Right cardiac atrium (tissue), 5 donors: ENCODE measurements at regions not wholly inside any gene's neighbourhood (a gene's known extent, or its start where the extent isn't known, plus 50 kb on each side); places are given as distances from the start of the nearest gene placed in this dataset.

ENCODE experiments used
- ATAC-seq, 2 donors: fragments of 200-7000 bp; cut with Tn5 transposase; one replicate each; pipeline versions ENCODE4 v1.8.0 to v1.9.1; 2020; ENCODE audit warnings: moderate library complexity in 2 of 2, mild to moderate bottlenecking in 1 of 2
- DNase-seq, 3 donors: peaks; one replicate each; pipeline ENCODE4 v3.0.0-alpha.2; 2020
- H3K27ac ChIP-seq: one replicate; pipeline ENCODE4 v1.5.1; 2013; ENCODE audit warnings: mild to moderate bottlenecking, low read length, control low read depth, moderate library complexity
- H3K27me3 ChIP-seq: one replicate; pipeline ENCODE4 v1.6.1; 2013; ENCODE audit not compliant: control insufficient read depth, insufficient read depth
- H3K4me1 ChIP-seq: one replicate; pipeline ENCODE4 v1.6.1; 2013; ENCODE audit warnings: low read length; ENCODE audit not compliant: control insufficient read depth, insufficient read depth
- H3K4me3 ChIP-seq: one replicate; pipeline ENCODE4 v1.5.1; 2013; ENCODE audit warnings: low read length, control low read depth
- H3K9me3 ChIP-seq: one replicate; pipeline ENCODE4 v1.6.1; 2013; ENCODE audit warnings: low read length; ENCODE audit not compliant: control insufficient read depth
- whole genome bisulfite sequencing: extraction: QIAGEN DNeasy Blood & Tissue Kit; methylation state at CpG from one replicate; pipeline ENCODE4 v1.1.7; 2013; 5-methylcytosine and 5-hydroxymethylcytosine counted together
- intact Hi-C, 4 donors: fragments of 100-400 bp; cut with DNase I; formaldehyde crosslinking; loops; one replicate each; pipeline versions ENCODE4 v1.11.0 to v1.14.0; 2022 to 2023
- donor health status: healthy with polysubstance abuse.
- donor health status: DM: no; HTN: yes; CAD: no.
- donor health status: DM: no; HTN: no; CAD: no.
- donor health status: DM: no; HTN: yes; CAD: no; lungs with severe emphysema.
- donor health status: DM: yes; HTN: yes; CAD: no.

DNA sequence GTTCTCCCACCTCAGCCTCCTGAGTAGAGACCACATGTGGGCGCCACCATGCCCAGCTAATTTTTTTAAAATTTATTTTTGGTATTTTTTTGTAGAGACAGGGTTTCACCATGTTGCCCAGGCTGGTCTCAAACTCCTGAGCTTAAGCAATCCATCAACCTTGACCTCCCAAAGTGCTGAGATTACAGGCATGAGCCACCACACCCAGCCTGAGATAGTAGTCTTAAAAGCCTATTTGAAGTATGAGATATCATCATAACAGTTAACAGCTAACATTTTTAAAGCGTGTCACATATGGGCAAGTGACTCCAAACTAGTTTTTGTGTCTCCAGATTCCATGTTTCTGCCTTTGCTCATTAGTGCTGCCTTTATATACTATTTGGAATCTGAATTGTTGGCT, 74.6 kb upstream of the WSCD2 start:
- 84% methylated on average over 2 of the region's 2 CpGs for WGBS
- intact Hi-C loops: no loop called here
- Histone ChIP-seq H3K4me1 (no peaks in the 10 kb centered on the region), H3K9me3 (no peaks in the 10 kb centered on the region), H3K27me3 (peaks cover 4% of the 10 kb centered on the region), H3K27ac (no peak overlapping the region), H3K4me3 (no peak overlapping the region)
- ATAC-seq: no peak
- DNase-seq: no peak

GRCh38 chr12:108055141-108055540, 73.9 kb upstream of the WSCD2 start:
- ATAC-seq: no peak
- intact Hi-C loops: no loop called here
- Histone ChIP-seq H3K27me3 (peaks cover 4% of the 10 kb centered on the region), H3K4me3 (no peak overlapping the region), H3K9me3 (no peaks in the 10 kb centered on the region), H3K27ac (no peak overlapping the region), H3K4me1 (no peaks in the 10 kb centered on the region)
- WGBS: 50% methylated on average over 3 of the region's 3 CpGs
- DNase-seq: no peak

DNA sequence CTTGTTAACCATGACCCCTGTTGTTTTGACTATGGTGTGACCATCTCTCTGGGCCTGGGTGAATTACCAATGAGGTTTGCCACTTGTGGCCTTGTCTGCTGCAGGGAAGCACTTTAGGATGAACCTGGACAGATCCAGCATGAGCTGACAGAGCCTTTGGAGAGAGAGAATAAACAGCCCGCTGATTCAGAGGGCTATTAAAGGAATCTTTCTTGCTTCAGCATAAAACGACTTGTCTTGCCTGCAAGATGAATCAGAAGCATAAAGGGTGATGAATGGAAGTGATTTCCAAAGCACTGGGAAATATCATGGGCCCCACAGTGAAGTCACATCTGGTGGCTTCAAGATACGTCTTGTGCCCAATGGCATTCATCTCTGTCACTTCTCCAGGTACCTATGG, 69.0 kb upstream of the WSCD2 start:
- 56% methylated on average over 3 of the region's 3 CpGs for WGBS
- Histone ChIP-seq H3K27me3 (peaks cover 4% of the 10 kb centered on the region), H3K9me3 (no peaks in the 10 kb centered on the region), H3K4me1 (no peaks in the 10 kb centered on the region), H3K27ac (no peak overlapping the region), H3K4me3 (no peak overlapping the region)
- no peak for ATAC-seq
- no peak for DNase-seq
- intact Hi-C loops: no loop called here

GRCh38 chr12:108060903-108061302, 68.2 kb upstream of the WSCD2 start:
- H3K27ac ChIP-seq: no peak overlapping the region
- 66% methylated on average over 1 of the region's 1 CpG for WGBS
- DNase-seq (no peak), ATAC-seq (no peak)
- H3K27me3 ChIP-seq: peaks cover 4% of the 10 kb centered on the region
- H3K9me3 ChIP-seq: no peaks in the 10 kb centered on the region
- H3K4me3 ChIP-seq: no peak overlapping the region
- intact Hi-C loops: no loop called here
- H3K4me1 ChIP-seq: no peaks in the 10 kb centered on the region

DNA sequence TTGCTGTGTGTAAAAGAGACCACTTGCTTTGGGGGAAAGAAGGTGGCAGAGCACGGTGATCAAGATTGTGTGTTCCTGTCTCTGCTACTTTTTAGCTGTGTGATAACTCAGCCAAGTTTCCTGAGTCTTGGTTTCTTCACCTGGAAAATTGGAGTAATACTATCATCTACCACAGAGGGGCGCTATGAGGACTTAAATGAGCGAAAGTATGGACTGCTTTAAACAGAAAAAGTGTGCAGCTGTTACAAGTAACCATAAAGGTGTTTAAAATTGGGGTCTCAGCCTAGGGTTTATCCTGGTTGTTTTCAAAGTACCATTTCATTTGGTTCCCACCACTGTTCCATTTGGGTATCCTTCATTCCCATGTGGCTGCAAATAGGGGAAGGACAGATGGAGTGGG, 65.9 kb upstream of the WSCD2 start:
- no peaks in the 10 kb centered on the region for H3K27me3 ChIP-seq
- no peaks in the 10 kb centered on the region for H3K9me3 ChIP-seq
- ATAC-seq (no peak), DNase-seq (no peak)
- no peaks in the 10 kb centered on the region for H3K4me1 ChIP-seq
- WGBS: 7% methylated on average over 3 of the region's 3 CpGs
- H3K4me3 ChIP-seq: no peak overlapping the region
- H3K27ac ChIP-seq: no peak overlapping the region
- intact Hi-C loops: no loop called here

DNA sequence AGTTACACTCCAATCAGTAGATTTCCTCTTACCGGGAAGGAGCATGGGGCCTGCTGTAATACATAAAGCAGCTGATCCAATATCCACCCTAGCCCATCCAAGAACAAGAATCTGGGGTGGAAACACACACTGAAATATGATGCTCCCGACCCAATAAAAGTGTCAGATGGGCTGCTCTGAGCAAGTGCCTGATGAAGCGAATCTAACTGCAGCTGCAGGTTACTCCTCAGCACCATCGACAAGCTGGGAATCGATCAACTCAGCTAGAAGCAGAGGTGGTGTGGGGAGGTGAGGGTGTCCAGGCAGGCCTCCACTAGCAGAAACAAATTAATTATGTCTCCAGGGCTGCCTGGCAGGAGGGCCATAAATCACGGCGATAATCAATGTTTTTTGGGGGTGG, 64.0 kb upstream of the WSCD2 start:
- no peak overlapping the region for H3K4me3 ChIP-seq
- H3K27ac ChIP-seq: no peak overlapping the region
- ATAC-seq (no peak), DNase-seq (no peak)
- no peaks in the 10 kb centered on the region for H3K27me3 ChIP-seq
- intact Hi-C loops: no loop called here
- H3K4me1 ChIP-seq: no peaks in the 10 kb centered on the region
- WGBS: 72% methylated on average over 7 of the region's 7 CpGs
- no peaks in the 10 kb centered on the region for H3K9me3 ChIP-seq

- Histone ChIP-seq H3K4me1 (no peaks in the 10 kb centered on the region), H3K9me3 (no peaks in the 10 kb centered on the region), H3K27me3 (no peaks in the 10 kb centered on the region), H3K27ac (no peak overlapping the region), H3K4me3 (no peak overlapping the region)
- intact Hi-C loops: no loop called here
- DNase-seq: no peak
- no peak for ATAC-seq
- 63% methylated on average over 9 of the region's 9 CpGs for WGBS
Measured at GRCh38 chr12:108066583-108067577, 62.2 kb upstream of the WSCD2 start.

DNA sequence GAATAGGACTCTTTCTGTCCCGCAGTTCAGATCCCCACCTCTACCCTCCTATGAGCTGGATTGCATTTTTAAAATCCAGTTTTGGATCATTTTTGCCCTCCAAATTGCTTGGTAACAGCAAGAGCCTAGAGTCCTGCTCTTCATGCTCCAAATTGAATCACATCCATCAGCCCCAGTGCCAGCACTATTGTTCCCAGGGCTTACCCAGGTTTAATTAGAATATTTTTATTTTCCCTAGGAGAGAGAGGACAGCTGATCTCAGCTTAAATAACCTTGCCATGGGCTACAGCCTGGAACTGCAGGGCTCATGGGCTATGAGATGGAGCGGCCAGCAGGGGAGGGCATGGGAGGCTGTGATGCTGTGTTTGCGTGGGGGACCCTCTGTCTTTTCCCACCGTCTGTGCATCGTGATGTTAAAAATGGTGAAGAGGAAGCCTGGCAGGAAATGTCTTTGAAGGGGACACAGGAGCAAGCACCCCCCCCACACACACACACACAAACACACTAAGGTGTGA, 59.4 kb upstream of the WSCD2 start:
- intact Hi-C loops: no loop called here
- no peak for DNase-seq
- H3K4me1 ChIP-seq: no peaks in the 10 kb centered on the region
- WGBS: 53% methylated on average over 5 of the region's 5 CpGs
- H3K27me3 ChIP-seq: no peaks in the 10 kb centered on the region
- ATAC-seq: no peak
- no peaks in the 10 kb centered on the region for H3K9me3 ChIP-seq
- no peak overlapping the region for H3K27ac ChIP-seq
- no peak overlapping the region for H3K4me3 ChIP-seq

DNA sequence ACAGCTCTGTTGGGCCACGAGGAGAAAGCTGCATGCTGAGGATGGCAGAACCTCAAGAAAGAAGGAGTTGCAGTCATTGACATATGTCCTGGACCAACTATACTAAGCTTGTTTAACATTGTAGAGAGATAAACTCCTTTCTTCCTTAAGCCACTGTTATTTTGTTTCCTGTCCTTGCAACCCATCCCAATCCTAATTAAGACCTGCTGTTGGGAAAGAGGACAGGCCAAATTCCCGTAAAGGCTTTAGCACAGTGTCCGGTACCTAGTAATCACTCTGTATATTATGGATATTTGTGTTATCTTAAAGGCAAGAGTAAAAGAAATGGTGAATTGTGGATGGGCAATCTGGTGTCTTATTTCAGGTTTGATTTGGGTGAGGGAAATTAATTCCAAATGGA, 53.5 kb upstream of the WSCD2 start:
- intact Hi-C loops: no loop called here
- Histone ChIP-seq H3K27me3 (peaks cover 3% of the 10 kb centered on the region), H3K27ac (no peak overlapping the region), H3K9me3 (no peaks in the 10 kb centered on the region), H3K4me3 (no peak overlapping the region), H3K4me1 (no peaks in the 10 kb centered on the region)
- WGBS: 64% methylated on average over 3 of the region's 3 CpGs
- no peak for ATAC-seq
- DNase-seq: no peak

DNA sequence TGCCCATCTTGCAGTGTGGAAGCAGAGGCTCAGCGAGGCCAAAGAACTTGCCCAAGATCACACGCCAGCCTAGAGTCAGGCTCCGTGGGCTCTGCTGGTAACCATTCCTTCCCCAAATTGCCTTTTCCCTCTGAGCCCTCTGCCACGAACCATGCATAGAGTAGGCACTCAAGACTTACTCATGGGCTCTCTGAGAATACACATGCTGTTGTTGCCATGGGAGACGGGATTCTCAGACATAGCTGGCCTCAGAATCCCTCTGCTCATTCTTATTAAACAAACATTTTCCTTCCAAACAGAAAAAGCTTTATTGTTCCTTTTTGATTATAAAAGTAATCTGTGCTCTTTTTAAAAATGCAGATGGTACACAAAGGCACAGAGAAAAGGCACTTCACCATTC, 52.5 kb upstream of the WSCD2 start:
- intact Hi-C loops: no loop called here
- Histone ChIP-seq H3K27me3 (peaks cover 3% of the 10 kb centered on the region), H3K9me3 (no peaks in the 10 kb centered on the region), H3K4me3 (no peak overlapping the region), H3K4me1 (no peaks in the 10 kb centered on the region), H3K27ac (no peak overlapping the region)
- ATAC-seq: no peak
- no peak for DNase-seq
- 78% methylated on average over 5 of the region's 5 CpGs for WGBS

GRCh38 chr12:108078428-108078827, 50.7 kb upstream of the WSCD2 start:
- Histone ChIP-seq H3K27ac (no peak overlapping the region), H3K4me1 (no peaks in the 10 kb centered on the region), H3K27me3 (peaks cover 3% of the 10 kb centered on the region), H3K4me3 (no peak overlapping the region), H3K9me3 (no peaks in the 10 kb centered on the region)
- intact Hi-C loops: no loop called here
- ATAC-seq: no peak
- DNase-seq: no peak
- WGBS: 49% methylated on average over 3 of the region's 3 CpGs
